Keratinocyte (primary cell): ENCODE measurements at regions not wholly inside any gene's neighbourhood (a gene's known extent, or its start where the extent isn't known, plus 50 kb on each side); places are given as distances from the start of the nearest gene placed in this dataset.

ENCODE experiments used
- DNase-seq: peaks from one replicate; pipeline ENCODE4 v3.0.0-alpha.2; 2011; ENCODE audit warnings: low read depth, missing footprints, low spot score
- FAIRE-seq: peaks from 2 replicates; lab custom pipeline; 2011; peaks lifted over from hg19 to GRCh38; lab: Jason Lieb, UNC
- H2AFZ ChIP-seq: 2 replicates; pipeline ENCODE4 v1.6.0; 2012; ENCODE audit warnings: low read length, control low read depth, inconsistent platforms; ENCODE audit not compliant: control insufficient read depth
- H3K27ac ChIP-seq: 2 replicates; pipeline ENCODE4 v1.5.1; 2011; ENCODE audit warnings: low read length; ENCODE audit not compliant: control insufficient read depth, insufficient read depth
- H3K27me3 ChIP-seq: 3 replicates; pipeline ENCODE4 v1.6.0; 2011; ENCODE audit warnings: low read length; ENCODE audit not compliant: control insufficient read depth, insufficient read depth; ENCODE audit errors: extremely low read depth
- H3K36me3 ChIP-seq, 2 experiments: 2 replicates in 1 of 2; 3 replicates in 1 of 2; pipeline ENCODE4 v1.5.1; 2011; ENCODE audit warnings: low read length in 2 of 2, mild to moderate bottlenecking in 1 of 2; ENCODE audit not compliant: control insufficient read depth in 2 of 2, insufficient read depth in 2 of 2; ENCODE audit errors: extremely low read depth in 1 of 2
- H3K4me1 ChIP-seq: 3 replicates; pipeline ENCODE4 v1.5.1; 2011; ENCODE audit warnings: low read length; ENCODE audit not compliant: control insufficient read depth, insufficient read depth; ENCODE audit errors: extremely low read depth
- H3K4me2 ChIP-seq: 3 replicates; pipeline ENCODE4 v1.6.0; 2011; ENCODE audit warnings: low read depth, low read length; ENCODE audit not compliant: control insufficient read depth, insufficient read depth; ENCODE audit errors: extremely low read depth
- H3K4me3 ChIP-seq, 3 experiments: fragments of 200-600 bp in 1 of 3; sonication (generic) in 1 of 3; 2 replicates in 2 of 3; 3 replicates in 1 of 3; pipeline ENCODE4 v1.5.1; 2011 to 2016; ENCODE audit warnings: low read length in 3 of 3, mild to moderate bottlenecking in 3 of 3, control low read depth in 2 of 3, inconsistent platforms in 1 of 3, low read depth in 1 of 3, mixed read lengths in 1 of 3, mixed run types in 1 of 3, moderate library complexity in 1 of 3; ENCODE audit not compliant: control insufficient read depth in 2 of 3, insufficient read depth in 2 of 3; ENCODE audit errors: extremely low read depth in 1 of 3
- H3K79me2 ChIP-seq: 2 replicates; pipeline ENCODE4 v1.6.0; 2012; ENCODE audit warnings: low read length; ENCODE audit not compliant: control insufficient read depth, insufficient read depth
- H3K9ac ChIP-seq: 3 replicates; pipeline ENCODE4 v1.6.0; 2011; ENCODE audit warnings: low read length; ENCODE audit not compliant: control insufficient read depth, insufficient read depth; ENCODE audit errors: extremely low read depth
- H3K9me1 ChIP-seq: 3 replicates; pipeline ENCODE4 v1.6.0; 2011; ENCODE audit warnings: low read length; ENCODE audit not compliant: control insufficient read depth, insufficient read depth; ENCODE audit errors: extremely low read depth
- H3K9me3 ChIP-seq: 2 replicates; pipeline ENCODE4 v1.5.1; 2012; ENCODE audit warnings: low read depth, low read length; ENCODE audit not compliant: control insufficient read depth
- H4K20me1 ChIP-seq: 3 replicates; pipeline ENCODE4 v1.6.0; 2011; ENCODE audit warnings: low read length; ENCODE audit not compliant: control insufficient read depth, insufficient read depth; ENCODE audit errors: extremely low read depth
- EZH2 ChIP-seq: IDR thresholded peaks from one replicate; pipeline ENCODE4 v1.6.1; 2012; ENCODE audit warnings: inconsistent platforms, mild to moderate bottlenecking, low read length, moderate library complexity
- dilution Hi-C: fragments of 300-500 bp; cut with MboI; formaldehyde crosslinking; loops from one replicate; pipeline ENCODE4 v1.7.0; 2020; ENCODE audit warnings: low sequenced_read_pairs; ENCODE audit not compliant: extremely low pct_ligation_motif_present
- TF ChIP-seq, protein P1 (sequence below), 3 experiments: IDR thresholded peaks in 1 of 3; conservative IDR thresholded peaks in 1 of 3; optimal IDR thresholded peaks in 1 of 3; 2 replicates in 2 of 3; 3 replicates in 1 of 3; pipeline versions ENCODE3 to v1.5.1; 2011; ENCODE audit warnings: low read length in 3 of 3, mild to moderate bottlenecking in 3 of 3, moderate library complexity in 2 of 3, control low read depth in 1 of 3, inconsistent platforms in 1 of 3; ENCODE audit not compliant: insufficient read depth in 2 of 3; ENCODE audit errors: extremely low read depth in 1 of 3

DNA sequence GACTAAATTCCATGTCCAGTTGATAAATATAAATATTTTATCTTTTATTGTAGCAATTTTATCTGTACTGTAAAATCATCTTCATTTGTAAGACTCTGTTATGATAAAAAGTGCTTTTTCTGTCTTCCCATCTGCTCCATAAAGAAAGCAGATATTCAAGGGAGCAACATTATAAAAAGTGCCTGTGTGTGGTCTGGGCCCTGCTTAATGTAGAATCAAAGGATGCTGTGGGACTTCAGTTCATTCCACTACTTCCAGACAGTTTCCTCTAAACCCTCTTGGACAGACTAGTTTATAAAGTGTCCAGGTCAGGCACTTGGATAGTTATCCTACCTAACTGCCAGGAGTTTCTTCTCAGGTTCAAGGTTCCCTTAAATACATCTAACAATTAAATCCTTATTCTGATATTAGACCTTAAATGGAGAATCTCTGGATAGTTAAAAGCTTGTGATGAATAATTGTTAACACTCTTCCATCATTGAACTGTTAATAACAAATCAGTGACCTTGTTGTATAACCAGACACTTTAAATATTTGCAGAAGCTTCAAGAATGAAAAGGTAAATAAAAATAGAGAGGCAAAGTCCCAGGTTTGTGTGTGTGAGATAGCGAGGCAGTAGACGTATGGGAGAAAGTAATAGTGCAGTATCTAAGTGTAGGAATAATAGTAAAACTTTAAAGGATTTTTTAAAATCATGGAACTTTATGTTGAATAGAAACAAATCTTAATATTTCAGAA is 237.5 kb upstream of the CTSO start:
- Histone ChIP-seq H3K27me3 (no peaks in the 10 kb centered on the region), H3K36me3 (no peaks in the 10 kb centered on the region), H3K9me3 (no peaks in the 10 kb centered on the region), H3K9ac (no peak overlapping the region), H3K4me3 (no peak overlapping the region), H3K9me1 (no peaks in the 10 kb centered on the region), H3K4me1 (peaks cover 2% of the 10 kb centered on the region), H3K4me2 (no peak overlapping the region), H3K27ac (no peak overlapping the region), H2AFZ (no peak overlapping the region), H3K79me2 (no peaks in the 10 kb centered on the region), H4K20me1 (no peaks in the 10 kb centered on the region)
- no peak for FAIRE-seq
- no peak for DNase-seq
- no peak for TF ChIP-seq EZH2
- TF ChIP-seq, protein P1, sequence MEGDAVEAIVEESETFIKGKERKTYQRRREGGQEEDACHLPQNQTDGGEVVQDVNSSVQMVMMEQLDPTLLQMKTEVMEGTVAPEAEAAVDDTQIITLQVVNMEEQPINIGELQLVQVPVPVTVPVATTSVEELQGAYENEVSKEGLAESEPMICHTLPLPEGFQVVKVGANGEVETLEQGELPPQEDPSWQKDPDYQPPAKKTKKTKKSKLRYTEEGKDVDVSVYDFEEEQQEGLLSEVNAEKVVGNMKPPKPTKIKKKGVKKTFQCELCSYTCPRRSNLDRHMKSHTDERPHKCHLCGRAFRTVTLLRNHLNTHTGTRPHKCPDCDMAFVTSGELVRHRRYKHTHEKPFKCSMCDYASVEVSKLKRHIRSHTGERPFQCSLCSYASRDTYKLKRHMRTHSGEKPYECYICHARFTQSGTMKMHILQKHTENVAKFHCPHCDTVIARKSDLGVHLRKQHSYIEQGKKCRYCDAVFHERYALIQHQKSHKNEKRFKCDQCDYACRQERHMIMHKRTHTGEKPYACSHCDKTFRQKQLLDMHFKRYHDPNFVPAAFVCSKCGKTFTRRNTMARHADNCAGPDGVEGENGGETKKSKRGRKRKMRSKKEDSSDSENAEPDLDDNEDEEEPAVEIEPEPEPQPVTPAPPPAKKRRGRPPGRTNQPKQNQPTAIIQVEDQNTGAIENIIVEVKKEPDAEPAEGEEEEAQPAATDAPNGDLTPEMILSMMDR (optimal IDR thresholded peaks at IDR 0.05 in 1 of 3, IDR thresholded peaks at IDR 0.05 in 1 of 3, conservative IDR thresholded peaks at IDR 0.05 in 1 of 3; ENCODE audit: extremely low read depth in 1 of 3, insufficient read depth in 2 of 3, low read length in 3 of 3): no peak
- dilution Hi-C loops: no loop called here

DNA sequence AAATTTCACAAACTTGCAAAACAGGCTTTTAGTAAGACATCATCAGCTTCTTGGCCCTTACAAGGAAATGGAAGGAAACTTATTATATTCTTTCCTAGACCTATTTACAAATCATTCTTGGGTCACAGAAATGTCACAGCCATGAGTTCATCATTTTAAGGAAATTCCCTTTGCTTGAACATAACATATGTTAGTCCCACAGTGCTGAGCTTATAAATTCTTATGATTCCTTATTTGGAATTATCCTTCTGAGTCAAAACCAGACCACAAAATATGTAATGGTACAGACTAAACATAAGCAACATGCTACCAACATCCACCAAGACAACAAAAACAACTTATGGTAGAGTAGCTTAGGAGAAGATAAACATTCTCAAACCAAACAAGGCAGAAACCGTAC is 236.9 kb upstream of the CTSO start:
- TF ChIP-seq, protein P1 (optimal IDR thresholded peaks at IDR 0.05 in 1 of 3, IDR thresholded peaks at IDR 0.05 in 1 of 3, conservative IDR thresholded peaks at IDR 0.05 in 1 of 3; ENCODE audit: extremely low read depth in 1 of 3, insufficient read depth in 2 of 3, low read length in 3 of 3): no peak
- no peak for TF ChIP-seq EZH2
- Histone ChIP-seq H3K4me3 (no peak overlapping the region), H2AFZ (no peak overlapping the region), H3K9me1 (no peaks in the 10 kb centered on the region), H3K4me1 (peaks cover 2% of the 10 kb centered on the region), H3K4me2 (no peak overlapping the region), H3K79me2 (no peaks in the 10 kb centered on the region), H3K9me3 (no peaks in the 10 kb centered on the region), H3K27ac (no peak overlapping the region), H3K36me3 (no peaks in the 10 kb centered on the region), H3K9ac (no peak overlapping the region), H3K27me3 (no peaks in the 10 kb centered on the region), H4K20me1 (no peaks in the 10 kb centered on the region)
- dilution Hi-C loops: no loop called here
- FAIRE-seq (no peak), DNase-seq (no peak)
